ENCODE measurements at regions not wholly inside any gene's neighbourhood (a gene's known extent, or its start where the extent isn't known, plus 50 kb on each side); places are given as distances from the start of the nearest gene placed in this dataset.

DNA sequence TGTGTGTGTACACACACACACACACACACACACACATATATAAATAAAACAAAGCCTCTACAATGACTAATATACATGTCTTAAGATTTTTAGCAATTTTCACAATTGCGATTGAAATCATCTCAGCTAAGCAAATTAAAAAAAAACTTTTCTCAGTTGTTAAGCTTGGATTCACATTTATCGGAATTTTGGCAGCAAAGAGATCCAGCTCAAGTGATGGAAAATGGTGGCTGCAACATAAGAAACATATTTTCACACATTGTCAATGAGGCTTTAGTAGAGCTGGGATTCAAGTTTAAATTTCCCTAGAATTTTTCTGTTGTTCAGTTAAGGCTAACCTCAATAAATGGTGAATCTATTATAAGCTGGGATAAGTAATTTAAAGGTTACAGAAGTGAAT lies 768.6 kb upstream of the SORCS1 start:
- TF ChIP-seq, protein P1, sequence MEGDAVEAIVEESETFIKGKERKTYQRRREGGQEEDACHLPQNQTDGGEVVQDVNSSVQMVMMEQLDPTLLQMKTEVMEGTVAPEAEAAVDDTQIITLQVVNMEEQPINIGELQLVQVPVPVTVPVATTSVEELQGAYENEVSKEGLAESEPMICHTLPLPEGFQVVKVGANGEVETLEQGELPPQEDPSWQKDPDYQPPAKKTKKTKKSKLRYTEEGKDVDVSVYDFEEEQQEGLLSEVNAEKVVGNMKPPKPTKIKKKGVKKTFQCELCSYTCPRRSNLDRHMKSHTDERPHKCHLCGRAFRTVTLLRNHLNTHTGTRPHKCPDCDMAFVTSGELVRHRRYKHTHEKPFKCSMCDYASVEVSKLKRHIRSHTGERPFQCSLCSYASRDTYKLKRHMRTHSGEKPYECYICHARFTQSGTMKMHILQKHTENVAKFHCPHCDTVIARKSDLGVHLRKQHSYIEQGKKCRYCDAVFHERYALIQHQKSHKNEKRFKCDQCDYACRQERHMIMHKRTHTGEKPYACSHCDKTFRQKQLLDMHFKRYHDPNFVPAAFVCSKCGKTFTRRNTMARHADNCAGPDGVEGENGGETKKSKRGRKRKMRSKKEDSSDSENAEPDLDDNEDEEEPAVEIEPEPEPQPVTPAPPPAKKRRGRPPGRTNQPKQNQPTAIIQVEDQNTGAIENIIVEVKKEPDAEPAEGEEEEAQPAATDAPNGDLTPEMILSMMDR (conservative IDR thresholded peaks at IDR 0.05 in 1 of 2, IDR thresholded peaks at IDR 0.05 in 1 of 2; ENCODE audit: low read depth in 1 of 2, low read length in 2 of 2), result no peak
- no peak for TF ChIP-seq EZH2 (IDR thresholded peaks at IDR 0.05; ENCODE audit: low read length, missing control alignments)

Measured in fibroblast of lung (primary cell).